Neuronal stem cell (in vitro differentiated cells): ENCODE measurements at regions not wholly inside any gene's neighbourhood (a gene's known extent, or its start where the extent isn't known, plus 50 kb on each side); places are given as distances from the start of the nearest gene placed in this dataset.

Experiments used
- DNase-seq: peaks from one replicate; pipeline ENCODE4 v3.0.0-alpha.2; 2013; ENCODE audit warnings: low spot score
- H2AFZ ChIP-seq: one replicate; pipeline ENCODE4 v1.6.1; 2013; ENCODE audit warnings: mild to moderate bottlenecking, low read length, inconsistent platforms
- H2AK5ac ChIP-seq: 2 replicates; pipeline ENCODE4 v1.6.1; 2013; ENCODE audit warnings: low read depth, mild to moderate bottlenecking, inconsistent platforms, low read length, moderate library complexity, mixed read lengths
- H2BK120ac ChIP-seq: 2 replicates; pipeline ENCODE4 v1.6.1; 2013; ENCODE audit warnings: low read depth, mild to moderate bottlenecking, inconsistent platforms, low read length, moderate library complexity, mixed read lengths
- H2BK12ac ChIP-seq: one replicate; pipeline ENCODE4 v1.6.1; 2013; ENCODE audit warnings: low read length, inconsistent platforms
- H2BK15ac ChIP-seq: 2 replicates; pipeline ENCODE4 v1.6.1; 2013; ENCODE audit warnings: mild to moderate bottlenecking, low read length, inconsistent platforms, mixed read lengths
- H2BK5ac ChIP-seq: one replicate; pipeline ENCODE4 v1.6.1; 2013; ENCODE audit warnings: inconsistent platforms, mild to moderate bottlenecking, low read length, moderate library complexity
- H3K14ac ChIP-seq: one replicate; pipeline ENCODE4 v1.6.1; 2013; ENCODE audit warnings: low read length, inconsistent platforms
- H3K18ac ChIP-seq: 2 replicates; pipeline ENCODE4 v1.6.1; 2013; ENCODE audit warnings: low read length, inconsistent platforms
- H3K23ac ChIP-seq: 2 replicates; pipeline ENCODE4 v1.6.1; 2013; ENCODE audit warnings: low read depth, mild to moderate bottlenecking, mixed read lengths, low read length, inconsistent platforms; ENCODE audit not compliant: poor library complexity
- H3K27ac ChIP-seq: replicated peaks from 3 replicates; pipeline ENCODE4 v1.5.1; 2013; ENCODE audit warnings: low read length, inconsistent platforms
- H3K27me3 ChIP-seq, 3 experiments: 2 replicates each; pipeline ENCODE4 v1.6.1; 2013; ENCODE audit warnings: low read length in 3 of 3, mild to moderate bottlenecking in 2 of 3, inconsistent platforms in 1 of 3, low read depth in 1 of 3, mixed read lengths in 1 of 3, moderate library complexity in 1 of 3; ENCODE audit not compliant: control insufficient read depth in 3 of 3, insufficient read depth in 3 of 3
- H3K36me3 ChIP-seq, 2 donors: replicated peaks in 1 of 2; 2 replicates each; pipeline ENCODE4 v1.6.1; 2013; ENCODE audit warnings: low read length in 2 of 2; ENCODE audit not compliant: control insufficient read depth in 2 of 2, insufficient read depth in 2 of 2
- H3K4ac ChIP-seq: 2 replicates; pipeline ENCODE4 v1.6.1; 2013; ENCODE audit warnings: inconsistent platforms, mild to moderate bottlenecking, low read length, moderate library complexity
- H3K4me1 ChIP-seq, 2 donors: 1 replicate in 1 of 2; 2 replicates in 1 of 2; pipeline ENCODE4 v1.6.1; 2013; ENCODE audit warnings: low read length in 2 of 2, low read depth in 1 of 2; ENCODE audit not compliant: control insufficient read depth in 2 of 2, insufficient read depth in 1 of 2
- H3K4me2 ChIP-seq: one replicate; pipeline ENCODE4 v1.6.1; 2013; ENCODE audit warnings: mild to moderate bottlenecking, low read length, inconsistent platforms; ENCODE audit not compliant: insufficient read depth, poor library complexity, severe bottlenecking
- H3K4me3 ChIP-seq, 2 donors: 2 replicates each; pipeline ENCODE4 v1.5.1; 2013; ENCODE audit warnings: low read length in 2 of 2, mild to moderate bottlenecking in 2 of 2, inconsistent platforms in 1 of 2, moderate library complexity in 1 of 2
- H3K79me1 ChIP-seq: one replicate; pipeline ENCODE4 v1.6.1; 2013; ENCODE audit warnings: low read depth, mild to moderate bottlenecking, inconsistent platforms, low read length, moderate library complexity
- H3K9ac ChIP-seq: one replicate; pipeline ENCODE4 v1.6.1; 2013; ENCODE audit warnings: mild to moderate bottlenecking, low read depth, low read length, inconsistent platforms; ENCODE audit not compliant: poor library complexity
- H3K9me3 ChIP-seq, 2 donors: replicated peaks in 1 of 2; 2 replicates each; pipeline versions ENCODE3 to v1.6.1; 2013; ENCODE audit warnings: low read length in 2 of 2, mild to moderate bottlenecking in 2 of 2, inconsistent platforms in 1 of 2, low read depth in 1 of 2, mixed read lengths in 1 of 2, moderate library complexity in 1 of 2; ENCODE audit not compliant: control insufficient read depth in 2 of 2, insufficient read depth in 1 of 2
- H4K8ac ChIP-seq: one replicate; pipeline ENCODE4 v1.6.1; 2013; ENCODE audit warnings: low read depth, mild to moderate bottlenecking, inconsistent platforms, low read length, moderate library complexity
- H4K91ac ChIP-seq: one replicate; pipeline ENCODE4 v1.6.1; 2013; ENCODE audit warnings: low read length, low read depth, mild to moderate bottlenecking, inconsistent platforms; ENCODE audit not compliant: poor library complexity
- WGBS, 2 donors: extraction: QIAGEN DNeasy Blood & Tissue Kit; methylation state at CpG; one replicate each; pipeline ENCODE4 v1.1.7; 2013; ENCODE audit warnings: missing lambda C conversion rate in 2 of 2, mixed read lengths in 1 of 2; ENCODE audit not compliant: insufficient read length in 2 of 2, insufficient replicate concordance in 1 of 2; ENCODE audit errors: extremely low coverage in 2 of 2; 5-methylcytosine and 5-hydroxymethylcytosine counted together

DNA sequence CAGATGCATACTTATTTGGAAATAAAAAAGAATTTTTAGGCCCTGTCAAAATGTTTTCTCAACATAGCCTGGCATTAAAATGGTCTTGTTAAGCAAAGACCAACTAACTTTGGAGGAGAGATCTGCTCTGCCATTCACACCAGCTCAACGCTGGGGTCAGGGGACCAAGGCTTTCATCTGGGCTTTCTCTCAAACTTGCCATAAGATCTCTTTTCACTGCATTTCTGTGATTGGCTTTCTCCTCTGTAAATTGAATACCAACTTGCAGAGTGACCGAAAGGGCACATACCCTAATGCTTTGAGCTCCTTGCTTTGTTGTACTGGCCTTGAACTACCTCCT, 71.2 kb downstream of the MYCN start:
- WGBS, 2 donors = no CpG with 5 or more reads among the region's 2 CpGs
- Histone ChIP-seq H3K27me3 (no peaks in the 10 kb centered on the region), H2AFZ (no peak overlapping the region), H3K4me3 (no peak overlapping the region), H3K36me3 (no peaks in the 10 kb centered on the region), H4K91ac (no peak overlapping the region), H3K79me1 (no peaks in the 10 kb centered on the region), H3K18ac (no peak overlapping the region), H3K4me1 (peaks cover 8 to 19% of the 10 kb centered on the region in 2 donors), H2AK5ac (no peak overlapping the region), H3K9ac (no peak overlapping the region), H3K14ac (no peak overlapping the region), H3K27ac (no peak overlapping the region), H2BK5ac (no peak overlapping the region), H3K23ac (no peak overlapping the region), H3K9me3 (no peaks in the 10 kb centered on the region), H3K4ac (no peak overlapping the region), H3K4me2 (no peak overlapping the region), H4K8ac (no peak overlapping the region), H2BK12ac (no peak overlapping the region), H2BK15ac (no peak overlapping the region), H2BK120ac (no peak overlapping the region)
- no peak for DNase-seq

DNA sequence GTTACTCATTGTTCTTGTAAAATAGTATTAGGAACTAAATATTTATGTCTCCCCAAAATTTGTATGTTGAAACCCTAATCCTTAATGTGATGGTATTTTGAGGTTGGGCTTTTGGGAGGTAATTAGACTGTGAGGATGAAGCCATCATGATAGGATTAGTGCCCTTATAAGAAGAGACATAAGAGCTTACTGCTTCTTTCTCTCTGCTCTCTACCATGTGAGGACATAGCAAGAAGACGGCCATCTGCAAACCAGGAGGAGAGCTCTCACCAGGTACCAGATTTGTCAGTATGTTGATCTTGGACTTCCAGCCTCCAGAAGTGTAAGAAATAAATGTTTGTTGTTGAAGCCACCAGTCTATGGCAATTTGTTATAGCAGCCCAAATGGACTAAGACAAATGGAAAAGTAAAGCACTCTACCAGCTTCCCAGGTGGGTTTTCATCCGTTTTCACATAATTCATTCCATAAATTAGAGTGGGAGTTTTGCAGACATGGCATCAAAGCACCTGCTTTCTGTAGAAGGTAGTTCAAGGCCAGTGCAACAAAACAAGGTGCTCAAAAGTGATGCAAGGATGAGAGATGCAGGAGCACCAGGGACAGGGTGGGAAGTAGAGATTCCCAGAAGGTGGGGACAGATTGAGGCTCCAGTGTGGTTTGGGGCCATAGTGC, 70.7 kb downstream of the MYCN start:
- peaks cover 8 to 24% of the 10 kb centered on the region in 2 donors for H3K4me1 ChIP-seq
- H2BK120ac ChIP-seq = no peak overlapping the region
- DNase-seq = no peak
- H3K36me3 ChIP-seq = no peaks in the 10 kb centered on the region
- H3K9me3 ChIP-seq = no peaks in the 10 kb centered on the region
- H3K4me2 ChIP-seq = no peak overlapping the region
- H3K23ac ChIP-seq = no peak overlapping the region
- no peak overlapping the region for H2BK15ac ChIP-seq
- H3K4ac ChIP-seq = no peak overlapping the region
- H4K8ac ChIP-seq = no peak overlapping the region
- H2AK5ac ChIP-seq = no peak overlapping the region
- H3K27me3 ChIP-seq = no peaks in the 10 kb centered on the region
- no peak overlapping the region for H2AFZ ChIP-seq
- no peak overlapping the region for H3K14ac ChIP-seq
- no peak overlapping the region for H4K91ac ChIP-seq
- no peak overlapping the region for H3K18ac ChIP-seq
- no peak overlapping the region for H3K27ac ChIP-seq
- H3K9ac ChIP-seq = no peak overlapping the region
- no peak overlapping the region for H2BK5ac ChIP-seq
- WGBS, 2 donors = no CpG with 5 or more reads among the region's 2 CpGs
- H3K4me3 ChIP-seq = no peak overlapping the region
- no peaks in the 10 kb centered on the region for H3K79me1 ChIP-seq
- no peak overlapping the region for H2BK12ac ChIP-seq

DNA sequence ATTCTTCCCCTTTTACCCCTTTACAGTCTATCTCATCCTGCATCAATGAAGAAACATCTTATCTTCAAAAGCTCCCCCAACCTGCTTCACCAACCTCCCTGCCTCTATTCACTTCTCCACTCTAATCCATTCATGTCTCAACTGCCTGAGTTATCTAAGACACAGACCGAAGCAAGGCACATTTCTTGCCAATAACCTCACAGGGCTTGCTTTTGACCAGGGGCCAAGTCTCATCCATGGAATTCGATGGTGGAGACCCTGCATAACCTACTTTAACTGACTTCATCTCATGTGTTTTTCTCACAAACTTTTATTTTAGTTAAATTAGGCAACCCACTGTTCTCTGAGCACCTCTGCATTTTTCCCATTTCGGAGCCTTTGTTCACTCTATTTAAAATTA, 69.7 kb downstream of the MYCN start:
- H3K9me3 ChIP-seq = no peaks in the 10 kb centered on the region
- no peaks in the 10 kb centered on the region for H3K27me3 ChIP-seq
- H3K4me3 ChIP-seq = no peak overlapping the region
- no peak overlapping the region for H2BK15ac ChIP-seq
- WGBS, 2 donors = no CpG with 5 or more reads among the region's 3 CpGs
- no peak overlapping the region for H2BK5ac ChIP-seq
- no peak overlapping the region for H3K4ac ChIP-seq
- H2BK12ac ChIP-seq = no peak overlapping the region
- no peak overlapping the region for H3K18ac ChIP-seq
- H3K4me1 ChIP-seq = peaks cover 8 to 27% of the 10 kb centered on the region in 2 donors
- DNase-seq = no peak
- no peaks in the 10 kb centered on the region for H3K36me3 ChIP-seq
- no peak overlapping the region for H2BK120ac ChIP-seq
- H3K27ac ChIP-seq = no peak overlapping the region
- H3K23ac ChIP-seq = no peak overlapping the region
- H2AK5ac ChIP-seq = no peak overlapping the region
- no peak overlapping the region for H3K4me2 ChIP-seq
- no peak overlapping the region for H3K9ac ChIP-seq
- H4K8ac ChIP-seq = no peak overlapping the region
- no peak overlapping the region for H2AFZ ChIP-seq
- no peak overlapping the region for H4K91ac ChIP-seq
- no peak overlapping the region for H3K14ac ChIP-seq
- no peaks in the 10 kb centered on the region for H3K79me1 ChIP-seq

DNA sequence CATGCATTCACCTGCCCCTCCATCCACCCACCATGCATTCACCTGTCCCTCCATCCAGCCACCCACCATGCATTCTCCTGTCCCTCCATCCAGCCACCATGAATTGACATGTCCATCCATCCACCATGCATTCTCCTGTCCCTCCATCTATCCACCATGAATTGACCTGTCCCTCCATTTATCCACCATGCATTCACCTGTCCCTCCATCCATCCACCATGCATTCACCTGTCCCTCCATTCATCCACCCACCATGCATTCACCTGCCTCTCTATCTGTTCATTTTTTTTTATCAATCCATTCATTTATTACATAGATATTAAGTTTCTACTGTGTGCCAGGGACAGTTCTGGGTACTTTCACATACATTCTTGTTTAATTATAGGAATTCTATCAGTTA, 69.2 kb downstream of the MYCN start:
- Histone ChIP-seq H4K8ac (no peak overlapping the region), H3K4me2 (no peak overlapping the region), H3K23ac (no peak overlapping the region), H3K4me3 (peak overlapping the region in 1 of 2 donors; percentile 7), H3K14ac (no peak overlapping the region), H3K4me1 (peaks cover 8 to 27% of the 10 kb centered on the region in 2 donors), H3K9me3 (no peaks in the 10 kb centered on the region), H2AFZ (no peak overlapping the region), H2BK5ac (no peak overlapping the region), H3K9ac (no peak overlapping the region), H3K27ac (no peak overlapping the region), H3K27me3 (no peaks in the 10 kb centered on the region), H3K18ac (peak overlapping the region; percentile 11), H4K91ac (no peak overlapping the region), H3K79me1 (no peaks in the 10 kb centered on the region), H2BK15ac (no peak overlapping the region), H3K4ac (no peak overlapping the region), H2BK120ac (no peak overlapping the region), H2BK12ac (no peak overlapping the region), H3K36me3 (no peaks in the 10 kb centered on the region), H2AK5ac (no peak overlapping the region)
- DNase-seq = no peak
